Memory B cell (primary cell): ENCODE measurements at regions not wholly inside any gene's neighbourhood (a gene's known extent, or its start where the extent isn't known, plus 50 kb on each side); places are given as distances from the start of the nearest gene placed in this dataset.

Source experiments
- ATAC-seq: fragments of 150-1000 bp; cut with Tn5 transposase; 2 replicates; pipeline ENCODE4 v1.10.0; 2021; ENCODE audit warnings: low read depth, mild to moderate bottlenecking, moderate library complexity
- DNase-seq, 2 donors: peaks; one replicate each; pipeline ENCODE4 v3.0.0; 2022; ENCODE audit warnings: low spot score in 2 of 2
- H3K27ac Mint-ChIP-seq: one replicate; pipeline ENCODE4 v1.8.0; 2022; ENCODE audit warnings: mild to moderate bottlenecking, moderate library complexity, mixed read lengths
- H3K27me3 Mint-ChIP-seq: one replicate; pipeline ENCODE4 v1.8.0; 2022; ENCODE audit warnings: mixed read lengths
- H3K36me3 Mint-ChIP-seq: one replicate; pipeline ENCODE4 v1.8.0; 2022; ENCODE audit warnings: mild to moderate bottlenecking, mixed read lengths
- H3K4me1 Mint-ChIP-seq: one replicate; pipeline ENCODE4 v1.8.0; 2022; ENCODE audit warnings: mixed read lengths
- H3K4me3 Mint-ChIP-seq: one replicate; pipeline ENCODE4 v1.8.0; 2022; ENCODE audit warnings: mild to moderate bottlenecking, moderate library complexity, mixed read lengths
- H3K9me3 Mint-ChIP-seq: one replicate; pipeline ENCODE4 v1.8.0; 2022; ENCODE audit warnings: mixed read lengths

DNA sequence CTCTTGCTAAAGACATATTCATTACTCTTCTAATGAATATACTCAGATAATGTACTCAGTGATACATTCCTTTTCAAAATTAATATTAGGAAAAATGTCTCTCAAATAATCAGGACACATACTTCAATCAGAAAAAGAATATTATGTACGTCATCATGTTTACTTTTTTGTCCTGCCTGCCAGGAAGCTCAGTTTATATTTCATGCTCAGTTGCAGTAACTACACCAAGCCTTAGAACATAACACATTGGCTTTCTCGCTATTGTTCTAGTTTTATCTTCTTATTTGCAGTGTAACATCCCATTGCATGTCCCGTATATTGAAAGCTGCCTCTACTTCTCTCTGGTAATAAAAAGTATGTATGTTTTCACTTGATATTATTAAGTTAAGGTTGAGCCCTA is 181.5 kb upstream of the LPP start:
- H3K27ac Mint-ChIP-seq, result no peak overlapping the region
- H3K4me1 Mint-ChIP-seq, result peaks cover 32% of the 10 kb centered on the region
- H3K27me3 Mint-ChIP-seq, result peaks cover 20% of the 10 kb centered on the region
- H3K9me3 Mint-ChIP-seq, result no peaks in the 10 kb centered on the region
- DNase-seq (no peak), ATAC-seq (no peak)
- no peaks in the 10 kb centered on the region for H3K36me3 Mint-ChIP-seq
- H3K4me3 Mint-ChIP-seq, result no peak overlapping the region

DNA sequence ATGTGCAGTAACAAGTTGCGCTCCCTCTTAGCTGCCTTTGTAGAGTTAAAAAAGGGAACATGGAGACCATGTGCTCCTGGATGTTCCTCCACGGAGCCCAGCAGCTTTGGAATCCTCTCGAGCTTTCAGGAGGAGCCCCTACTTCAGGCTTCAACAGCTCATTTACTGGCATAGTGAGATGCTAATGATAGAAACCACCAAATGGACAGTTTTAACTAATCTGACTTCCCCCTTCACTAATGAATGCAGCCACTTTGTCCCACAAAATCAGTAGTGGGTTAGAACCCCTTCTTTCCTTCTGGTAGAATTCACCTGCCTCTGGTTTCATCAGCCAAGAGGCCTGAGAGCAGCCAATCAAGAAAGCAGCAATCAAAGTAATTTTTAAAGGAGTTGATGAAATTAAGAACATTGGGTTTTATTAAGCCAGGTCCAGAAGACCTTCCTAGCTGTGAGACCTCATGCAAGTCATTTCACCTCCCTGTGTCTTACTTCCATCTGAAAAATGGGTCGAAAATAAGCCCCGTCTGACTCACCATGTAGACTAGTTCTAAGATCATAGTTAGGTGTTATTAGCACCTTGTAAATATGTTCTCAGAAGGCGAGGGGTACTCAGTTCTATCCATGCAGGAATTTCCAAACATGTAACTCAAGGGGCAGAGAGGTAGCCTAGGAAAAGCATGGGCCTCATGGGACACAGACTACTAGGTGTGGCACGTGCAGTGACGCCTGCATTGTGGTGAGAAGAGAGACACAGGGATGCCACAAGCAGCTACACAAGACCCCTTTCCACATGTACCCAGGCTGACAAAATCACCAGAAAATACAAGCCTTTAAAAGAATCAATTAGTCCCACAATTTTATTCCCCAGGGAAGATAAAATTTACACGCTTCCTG is 179.7 kb upstream of the LPP start:
- H3K4me1 Mint-ChIP-seq, result peaks cover 43% of the 10 kb centered on the region
- DNase-seq (no peak), ATAC-seq (peak; percentile 16)
- peak overlapping the region; percentile 70 for H3K4me3 Mint-ChIP-seq
- H3K27ac Mint-ChIP-seq, result no peak overlapping the region
- H3K36me3 Mint-ChIP-seq, result no peaks in the 10 kb centered on the region
- H3K9me3 Mint-ChIP-seq, result no peaks in the 10 kb centered on the region
- H3K27me3 Mint-ChIP-seq, result peaks cover 18% of the 10 kb centered on the region

- peak overlapping the region; percentile 70 for H3K4me3 Mint-ChIP-seq
- H3K4me1 Mint-ChIP-seq, result peaks cover 46% of the 10 kb centered on the region
- peak; percentile 11 for ATAC-seq
- DNase-seq, result no peak
- no peaks in the 10 kb centered on the region for H3K36me3 Mint-ChIP-seq
- no peak overlapping the region for H3K27ac Mint-ChIP-seq
- no peaks in the 10 kb centered on the region for H3K9me3 Mint-ChIP-seq
- peaks cover 18% of the 10 kb centered on the region for H3K27me3 Mint-ChIP-seq
These were observed 179.1 kb upstream of the LPP start for GRCh38 chr3:187974871-187975271.

- H3K4me1 Mint-ChIP-seq, result peaks cover 51% of the 10 kb centered on the region
These were observed 178.2 kb upstream of the LPP start for GRCh38 chr3:187975561-187976364.

GRCh38 chr3:187976365-187976900 is 177.5 kb upstream of the LPP start:
- no peaks in the 10 kb centered on the region for H3K9me3 Mint-ChIP-seq
- H3K27me3 Mint-ChIP-seq, result peaks cover 14% of the 10 kb centered on the region
- no peak overlapping the region for H3K27ac Mint-ChIP-seq
- no peak overlapping the region for H3K4me3 Mint-ChIP-seq
- peaks cover 52% of the 10 kb centered on the region for H3K4me1 Mint-ChIP-seq
- DNase-seq (no peak), ATAC-seq (no peak)
- no peaks in the 10 kb centered on the region for H3K36me3 Mint-ChIP-seq

More at GRCh38 chr3:187975561-187976364, 178.2 kb upstream of the LPP start:
- Mint-ChIP-seq H3K9me3 (no peaks in the 10 kb centered on the region), H3K27me3 (peaks cover 18% of the 10 kb centered on the region), H3K27ac (no peak overlapping the region), H3K4me3 (no peak overlapping the region), H3K36me3 (no peaks in the 10 kb centered on the region)
- no peak for ATAC-seq
- DNase-seq, result no peak

- ATAC-seq, result no peak
- Mint-ChIP-seq H3K9me3 (no peaks in the 10 kb centered on the region), H3K27ac (no peak overlapping the region), H3K4me3 (peak overlapping the region; percentile 8), H3K36me3 (no peaks in the 10 kb centered on the region), H3K4me1 (peaks cover 50% of the 10 kb centered on the region), H3K27me3 (peaks cover 8% of the 10 kb centered on the region)
- DNase-seq, result no peak
These were observed 176.3 kb upstream of the LPP start for GRCh38 chr3:187977659-187978058.

- DNase-seq (peak in 1 of 2 donors; percentile 40), ATAC-seq (peak; percentile 38)
- no peaks in the 10 kb centered on the region for H3K9me3 Mint-ChIP-seq
- H3K4me3 Mint-ChIP-seq, result peak overlapping the region; percentile 47
- H3K27ac Mint-ChIP-seq, result peak overlapping the region; percentile 83
- peaks cover 8% of the 10 kb centered on the region for H3K27me3 Mint-ChIP-seq
- no peaks in the 10 kb centered on the region for H3K36me3 Mint-ChIP-seq
- H3K4me1 Mint-ChIP-seq, result peaks cover 46% of the 10 kb centered on the region
These were observed 175.4 kb upstream of the LPP start for GRCh38 chr3:187978433-187979011.

DNA sequence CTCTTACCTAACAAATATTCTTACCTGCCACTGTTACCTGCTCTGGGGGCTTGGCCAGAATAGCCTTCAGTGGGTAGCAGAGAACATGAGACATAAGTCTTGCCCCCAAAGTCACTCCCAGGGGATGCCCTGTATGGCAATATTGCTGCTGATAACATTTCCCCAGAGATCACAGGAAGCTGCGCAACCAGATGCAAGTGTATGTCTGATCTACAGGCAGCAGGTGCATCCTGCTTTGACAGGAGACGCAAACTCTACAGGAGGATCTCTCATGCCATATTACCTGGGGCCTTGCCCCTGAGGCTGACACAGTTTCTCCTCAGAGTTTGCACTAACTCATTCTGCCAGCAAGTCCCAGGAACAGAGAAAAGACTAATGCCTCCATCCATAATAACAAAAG is 174.4 kb upstream of the LPP start:
- Mint-ChIP-seq H3K4me1 (peaks cover 43% of the 10 kb centered on the region), H3K27me3 (peaks cover 6% of the 10 kb centered on the region), H3K4me3 (peak overlapping the region; percentile 41), H3K36me3 (no peaks in the 10 kb centered on the region), H3K9me3 (no peaks in the 10 kb centered on the region), H3K27ac (peak overlapping the region; percentile 79)
- DNase-seq (peak; percentile 62 to 68), ATAC-seq (peak; percentile 87)

GRCh38 chr3:187980861-187981260 is 173.1 kb upstream of the LPP start:
- peaks cover 5% of the 10 kb centered on the region for H3K27me3 Mint-ChIP-seq
- no peak overlapping the region for H3K4me3 Mint-ChIP-seq
- no peak overlapping the region for H3K27ac Mint-ChIP-seq
- peaks cover 2% of the 10 kb centered on the region for H3K9me3 Mint-ChIP-seq
- ATAC-seq (no peak), DNase-seq (no peak)
- H3K4me1 Mint-ChIP-seq, result peaks cover 35% of the 10 kb centered on the region
- no peaks in the 10 kb centered on the region for H3K36me3 Mint-ChIP-seq

DNA sequence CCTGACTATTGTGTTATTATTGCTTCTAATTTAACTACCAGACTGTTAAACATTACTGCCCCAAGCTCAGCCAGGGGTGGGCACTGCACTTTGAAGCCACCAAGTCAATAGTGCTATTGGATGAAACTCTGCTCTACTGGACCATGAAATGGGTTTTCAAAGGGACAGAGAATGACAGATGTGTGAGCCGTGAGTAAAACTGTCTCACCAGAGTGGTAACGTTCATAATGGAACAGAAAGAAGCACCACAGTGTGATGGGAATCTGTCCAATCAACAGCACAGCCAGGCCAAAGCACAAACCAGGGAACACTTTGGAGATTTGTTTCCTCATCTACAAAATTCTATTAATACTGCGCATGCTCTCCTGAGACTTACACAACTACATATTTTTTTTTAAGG is 171.8 kb upstream of the LPP start:
- no peak overlapping the region for H3K27ac Mint-ChIP-seq
- peaks cover 3% of the 10 kb centered on the region for H3K9me3 Mint-ChIP-seq

DNA sequence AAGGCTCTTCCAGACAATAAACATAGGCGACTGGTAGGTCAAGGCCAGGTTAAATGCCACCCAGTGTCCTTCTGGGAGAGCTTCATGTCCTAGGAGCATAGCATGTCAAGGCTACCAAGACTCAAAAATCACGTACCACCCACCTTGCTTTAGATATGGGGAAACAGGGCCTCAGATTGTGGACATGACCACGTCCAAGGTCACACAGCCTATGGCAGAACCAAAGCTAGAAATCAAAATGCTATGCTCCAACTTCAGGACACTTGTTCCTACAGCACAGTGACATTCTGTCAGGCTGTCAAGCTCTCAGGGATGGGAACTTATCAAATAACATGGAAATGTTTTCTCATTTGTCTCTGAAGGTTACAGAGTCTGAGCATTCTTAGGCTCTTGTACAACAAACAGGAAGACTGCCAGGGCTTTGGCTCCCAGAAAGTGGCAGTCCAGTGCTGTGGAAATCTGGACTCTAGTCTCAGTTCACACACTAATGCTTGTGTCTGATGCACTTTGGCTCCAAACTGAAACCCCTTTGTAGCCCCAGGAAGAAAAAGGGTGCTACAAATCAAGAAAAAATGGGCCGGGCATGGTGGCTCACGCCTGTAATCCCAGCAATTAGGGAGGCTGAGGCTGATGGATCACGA is 170.4 kb upstream of the LPP start:
- no peak overlapping the region for H3K27ac Mint-ChIP-seq
- H3K36me3 Mint-ChIP-seq, result no peaks in the 10 kb centered on the region
- no peak for DNase-seq
- peaks cover 6% of the 10 kb centered on the region for H3K27me3 Mint-ChIP-seq
- H3K4me3 Mint-ChIP-seq, result no peak overlapping the region
- ATAC-seq, result no peak
- H3K4me1 Mint-ChIP-seq, result peaks cover 25% of the 10 kb centered on the region
- H3K9me3 Mint-ChIP-seq, result peaks cover 3% of the 10 kb centered on the region

More for the DNA sequence above, 171.8 kb upstream of the LPP start:
- Mint-ChIP-seq H3K4me1 (peaks cover 34% of the 10 kb centered on the region), H3K27me3 (peaks cover 6% of the 10 kb centered on the region), H3K36me3 (no peaks in the 10 kb centered on the region), H3K4me3 (no peak overlapping the region)
- ATAC-seq, result no peak
- no peak for DNase-seq

GRCh38 chr3:187985647-187986046 is 168.3 kb upstream of the LPP start:
- H3K4me1 Mint-ChIP-seq, result peaks cover 9% of the 10 kb centered on the region
- DNase-seq (no peak), ATAC-seq (no peak)
- peaks cover 3% of the 10 kb centered on the region for H3K9me3 Mint-ChIP-seq
- no peak overlapping the region for H3K4me3 Mint-ChIP-seq
- H3K27ac Mint-ChIP-seq, result no peak overlapping the region
- H3K27me3 Mint-ChIP-seq, result peaks cover 6% of the 10 kb centered on the region
- H3K36me3 Mint-ChIP-seq, result no peaks in the 10 kb centered on the region

DNA sequence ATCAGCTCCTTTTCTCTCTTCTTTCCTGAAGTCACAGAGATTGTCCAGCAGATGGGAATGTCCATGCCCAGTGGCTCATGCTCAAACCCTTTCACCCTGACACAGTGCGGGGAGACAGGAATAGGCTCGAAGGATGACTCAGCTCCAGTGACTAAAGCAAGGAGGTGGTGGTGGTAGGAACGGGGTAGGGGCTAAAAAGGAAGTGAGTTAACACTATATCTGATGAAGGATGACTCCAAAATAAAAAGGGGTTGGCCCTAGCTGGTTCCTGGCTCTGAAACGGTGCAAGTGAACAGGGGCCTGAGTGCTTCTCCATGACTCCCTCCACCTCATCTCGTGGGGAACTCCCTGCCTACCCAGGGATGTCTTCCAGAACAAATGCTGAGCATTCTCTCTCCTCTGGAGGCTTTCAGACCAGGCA is 167.4 kb upstream of the LPP start:
- Mint-ChIP-seq H3K4me3 (no peak overlapping the region), H3K27me3 (peaks cover 11% of the 10 kb centered on the region), H3K9me3 (peaks cover 3% of the 10 kb centered on the region), H3K27ac (no peak overlapping the region), H3K4me1 (peaks cover 10% of the 10 kb centered on the region), H3K36me3 (peaks cover 3% of the 10 kb centered on the region)
- DNase-seq, result no peak
- no peak for ATAC-seq
